ENCODE measurements at regions not wholly inside any gene's neighbourhood (a gene's known extent, or its start where the extent isn't known, plus 50 kb on each side); places are given as distances from the start of the nearest gene placed in this dataset.

GRCh38 chr3:162970292-162970691 is 1473.7 kb downstream of the OTOL1 start:
- TF ChIP-seq, protein P1, sequence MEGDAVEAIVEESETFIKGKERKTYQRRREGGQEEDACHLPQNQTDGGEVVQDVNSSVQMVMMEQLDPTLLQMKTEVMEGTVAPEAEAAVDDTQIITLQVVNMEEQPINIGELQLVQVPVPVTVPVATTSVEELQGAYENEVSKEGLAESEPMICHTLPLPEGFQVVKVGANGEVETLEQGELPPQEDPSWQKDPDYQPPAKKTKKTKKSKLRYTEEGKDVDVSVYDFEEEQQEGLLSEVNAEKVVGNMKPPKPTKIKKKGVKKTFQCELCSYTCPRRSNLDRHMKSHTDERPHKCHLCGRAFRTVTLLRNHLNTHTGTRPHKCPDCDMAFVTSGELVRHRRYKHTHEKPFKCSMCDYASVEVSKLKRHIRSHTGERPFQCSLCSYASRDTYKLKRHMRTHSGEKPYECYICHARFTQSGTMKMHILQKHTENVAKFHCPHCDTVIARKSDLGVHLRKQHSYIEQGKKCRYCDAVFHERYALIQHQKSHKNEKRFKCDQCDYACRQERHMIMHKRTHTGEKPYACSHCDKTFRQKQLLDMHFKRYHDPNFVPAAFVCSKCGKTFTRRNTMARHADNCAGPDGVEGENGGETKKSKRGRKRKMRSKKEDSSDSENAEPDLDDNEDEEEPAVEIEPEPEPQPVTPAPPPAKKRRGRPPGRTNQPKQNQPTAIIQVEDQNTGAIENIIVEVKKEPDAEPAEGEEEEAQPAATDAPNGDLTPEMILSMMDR (IDR thresholded peaks at IDR 0.05) = no peak
- TF ChIP-seq JUND (IDR thresholded peaks at IDR 0.05) = no peak
